ENCODE measurements at regions not wholly inside any gene's neighbourhood (a gene's known extent, or its start where the extent isn't known, plus 50 kb on each side); places are given as distances from the start of the nearest gene placed in this dataset.

GRCh38 chr7:32219416-32219815 lies 149.2 kb upstream of the PDE1C start:
- H3K9me3 Mint-ChIP-seq (ENCODE audit: unreplicated experiment), result no peaks in the 10 kb centered on the region
- DNase-seq (ENCODE audit: extremely low spot score, unreplicated experiment), result peak; percentile 57
- H3K27ac Mint-ChIP-seq (ENCODE audit: unreplicated experiment), result no peak overlapping the region
- no peaks in the 10 kb centered on the region for H3K36me3 Mint-ChIP-seq (ENCODE audit: unreplicated experiment)
- H3K27me3 Mint-ChIP-seq (ENCODE audit: unreplicated experiment), result peaks cover 54% of the 10 kb centered on the region
- no peak for TF ChIP-seq CTCF (IDR thresholded peaks at IDR 0.05)
- H3K4me1 Mint-ChIP-seq (ENCODE audit: unreplicated experiment), result peaks cover 5% of the 10 kb centered on the region
- no peak overlapping the region for H3K4me3 Mint-ChIP-seq (ENCODE audit: unreplicated experiment)

GRCh38 chr7:32218741-32219288 lies 148.6 kb upstream of the PDE1C start:
- H3K36me3 Mint-ChIP-seq (ENCODE audit: unreplicated experiment), result no peaks in the 10 kb centered on the region

GRCh38 chr7:32218154-32218467 lies 147.9 kb upstream of the PDE1C start:
- no peak for TF ChIP-seq CTCF (IDR thresholded peaks at IDR 0.05)
- Mint-ChIP-seq H3K4me3 (ENCODE audit: unreplicated experiment) (no peak overlapping the region), H3K36me3 (ENCODE audit: unreplicated experiment) (no peaks in the 10 kb centered on the region), H3K4me1 (ENCODE audit: unreplicated experiment) (peaks cover 5% of the 10 kb centered on the region), H3K27me3 (ENCODE audit: unreplicated experiment) (peaks cover 58% of the 10 kb centered on the region), H3K27ac (ENCODE audit: unreplicated experiment) (peak overlapping the region; percentile 4), H3K9me3 (ENCODE audit: unreplicated experiment) (no peaks in the 10 kb centered on the region)
- DNase-seq (ENCODE audit: extremely low spot score, unreplicated experiment), result peak; percentile 32

More at GRCh38 chr7:32218741-32219288, 148.6 kb upstream of the PDE1C start:
- H3K4me1 Mint-ChIP-seq (ENCODE audit: unreplicated experiment), result peaks cover 5% of the 10 kb centered on the region
- H3K9me3 Mint-ChIP-seq (ENCODE audit: unreplicated experiment), result no peaks in the 10 kb centered on the region
- H3K27me3 Mint-ChIP-seq (ENCODE audit: unreplicated experiment), result peaks cover 55% of the 10 kb centered on the region
- no peak overlapping the region for H3K4me3 Mint-ChIP-seq (ENCODE audit: unreplicated experiment)
- no peak for TF ChIP-seq CTCF (IDR thresholded peaks at IDR 0.05)
- no peak overlapping the region for H3K27ac Mint-ChIP-seq (ENCODE audit: unreplicated experiment)
- DNase-seq (ENCODE audit: extremely low spot score, unreplicated experiment), result no peak

GRCh38 chr7:32217341-32218153 lies 147.3 kb upstream of the PDE1C start:
- peaks cover 5% of the 10 kb centered on the region for H3K4me1 Mint-ChIP-seq (ENCODE audit: unreplicated experiment)
- peaks cover 58% of the 10 kb centered on the region for H3K27me3 Mint-ChIP-seq (ENCODE audit: unreplicated experiment)
- no peaks in the 10 kb centered on the region for H3K36me3 Mint-ChIP-seq (ENCODE audit: unreplicated experiment)
- H3K27ac Mint-ChIP-seq (ENCODE audit: unreplicated experiment), result peak overlapping the region; percentile 4
- TF ChIP-seq CTCF (IDR thresholded peaks at IDR 0.05), result no peak
- peak; percentile 19 for DNase-seq (ENCODE audit: extremely low spot score, unreplicated experiment)
- H3K4me3 Mint-ChIP-seq (ENCODE audit: unreplicated experiment), result no peak overlapping the region
- H3K9me3 Mint-ChIP-seq (ENCODE audit: unreplicated experiment), result no peaks in the 10 kb centered on the region

GRCh38 chr7:32216759-32217158 lies 146.6 kb upstream of the PDE1C start:
- peak; percentile 75 for DNase-seq (ENCODE audit: extremely low spot score, unreplicated experiment)
- Mint-ChIP-seq H3K27me3 (ENCODE audit: unreplicated experiment) (peaks cover 60% of the 10 kb centered on the region), H3K27ac (ENCODE audit: unreplicated experiment) (no peak overlapping the region), H3K9me3 (ENCODE audit: unreplicated experiment) (no peaks in the 10 kb centered on the region), H3K4me3 (ENCODE audit: unreplicated experiment) (no peak overlapping the region), H3K36me3 (ENCODE audit: unreplicated experiment) (no peaks in the 10 kb centered on the region), H3K4me1 (ENCODE audit: unreplicated experiment) (peaks cover 5% of the 10 kb centered on the region)
- TF ChIP-seq CTCF (IDR thresholded peaks at IDR 0.05), result no peak

Data from osteocyte (in vitro differentiated cells).